ENCODE measurements at regions not wholly inside any gene's neighbourhood (a gene's known extent, or its start where the extent isn't known, plus 50 kb on each side); places are given as distances from the start of the nearest gene placed in this dataset.

DNA sequence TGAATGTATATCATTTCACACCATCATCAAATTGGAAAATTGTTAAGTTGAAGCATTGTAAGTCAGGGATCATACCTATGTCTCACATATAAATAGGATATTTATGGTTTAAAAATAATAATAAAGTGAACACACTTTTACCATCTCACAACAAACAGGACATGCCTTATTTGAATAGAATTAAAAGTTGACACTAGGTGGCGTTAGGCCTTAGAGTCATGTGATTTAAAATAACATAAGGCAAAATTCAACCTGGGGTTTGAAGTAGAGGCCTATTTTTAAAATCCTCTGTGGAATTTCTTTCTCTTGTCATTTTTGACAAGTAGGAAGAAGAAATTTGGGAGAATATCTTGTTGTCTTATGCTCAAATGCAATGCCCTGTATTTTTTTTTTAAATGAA is 184.7 kb upstream of the PCDH15 start:
- peak; percentile 57 for DNase-seq (ENCODE audit: low spot score)

GRCh38 chr10:54983255-54983654 is 182.2 kb upstream of the PCDH15 start:
- no peak for DNase-seq (ENCODE audit: low spot score)

- DNase-seq (ENCODE audit: low spot score), result no peak
These were observed 161.3 kb upstream of the PCDH15 start for GRCh38 chr10:54962134-54962900.

DNA sequence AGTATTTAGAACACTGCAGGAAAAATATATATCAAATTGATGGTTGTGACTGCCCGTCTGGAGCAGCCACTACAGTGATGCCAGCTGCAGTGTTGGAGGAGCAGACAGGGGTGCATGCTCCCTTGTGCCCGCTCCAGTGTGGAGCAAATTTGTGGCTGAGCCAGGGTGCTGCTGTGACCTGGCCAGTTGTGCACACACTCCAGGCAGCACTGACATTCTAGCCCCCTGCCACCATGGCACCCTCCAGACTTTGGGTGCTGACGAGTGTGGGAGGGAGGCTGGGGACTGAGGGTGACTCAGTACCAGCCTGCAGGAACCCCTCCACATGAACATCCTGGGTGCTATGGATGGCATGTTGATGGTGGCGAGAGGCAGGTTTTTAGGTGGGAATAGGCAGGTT is 160.0 kb upstream of the PCDH15 start:
- DNase-seq (ENCODE audit: low spot score), result no peak

- DNase-seq (ENCODE audit: low spot score), result no peak
These were observed 157.8 kb upstream of the PCDH15 start for GRCh38 chr10:54958844-54959243.

- DNase-seq (ENCODE audit: low spot score), result no peak
These were observed 146.6 kb upstream of the PCDH15 start for GRCh38 chr10:54947605-54948004.

DNA sequence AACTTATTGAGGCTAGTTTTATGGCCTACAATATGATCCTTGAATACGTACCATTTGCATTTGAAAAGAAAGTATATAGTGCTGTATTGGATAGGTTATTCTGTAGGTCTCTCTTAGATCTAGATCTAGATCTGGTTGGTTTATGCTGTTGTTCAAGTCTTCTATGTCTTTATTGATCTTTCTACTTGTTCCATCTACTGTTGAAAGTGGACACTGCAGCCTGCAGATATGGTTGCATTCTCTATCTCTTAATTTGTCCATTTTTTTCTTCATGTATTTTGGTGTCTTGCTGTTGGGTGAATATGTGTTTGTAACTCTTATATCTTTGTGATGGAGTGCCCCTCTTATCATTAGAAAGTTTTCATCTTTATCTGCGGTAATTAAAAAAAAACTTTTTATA is 139.4 kb upstream of the PCDH15 start:
- no peak for DNase-seq (ENCODE audit: low spot score)

- no peak for DNase-seq (ENCODE audit: low spot score)
These were observed 113.0 kb upstream of the PCDH15 start for GRCh38 chr10:54914049-54914448.

DNA sequence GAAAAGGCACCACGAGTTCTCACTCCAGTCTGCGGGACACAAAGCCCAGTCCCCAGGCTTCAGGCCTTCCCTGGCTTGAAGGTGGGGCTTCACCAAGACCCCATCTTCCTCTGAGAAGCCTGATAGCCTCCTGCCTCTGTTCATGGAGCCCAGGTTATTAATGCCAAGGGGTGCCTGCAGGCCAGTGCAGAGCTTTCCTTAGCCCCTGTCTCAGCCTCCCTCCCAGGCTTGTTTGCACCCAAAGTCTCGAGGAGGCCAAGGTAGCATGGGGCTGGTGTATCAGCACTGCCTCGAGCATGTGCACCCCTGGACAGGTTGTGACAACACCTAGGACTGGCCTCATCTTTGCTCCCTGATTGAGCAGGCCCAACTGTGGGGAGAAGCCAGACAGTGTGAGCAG is 108.1 kb upstream of the PCDH15 start:
- DNase-seq (ENCODE audit: low spot score), result no peak

DNA sequence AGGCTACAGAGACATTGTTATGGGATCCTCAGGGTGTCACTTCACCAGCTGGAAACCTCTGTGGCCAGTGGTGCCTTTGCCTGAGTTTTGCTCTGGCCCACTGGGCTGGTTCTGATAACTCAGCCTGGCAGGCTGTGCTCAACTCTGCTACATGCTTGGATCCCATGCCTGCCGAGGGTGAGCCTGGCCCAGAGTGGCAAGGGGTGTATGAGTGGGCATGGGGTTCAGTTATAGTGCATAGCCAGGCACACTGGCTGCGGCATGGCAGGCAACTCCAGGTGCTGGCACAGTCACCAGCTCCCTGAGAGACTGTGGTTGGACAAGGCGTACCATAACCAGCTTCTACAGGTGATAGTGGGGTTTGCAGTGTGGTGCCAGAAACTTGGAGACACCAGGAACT is 107.0 kb upstream of the PCDH15 start:
- no peak for DNase-seq (ENCODE audit: low spot score)

- no peak for DNase-seq (ENCODE audit: low spot score)
These were observed 105.9 kb upstream of the PCDH15 start for GRCh38 chr10:54906940-54907339.

GRCh38 chr10:54905578-54906192 is 104.7 kb upstream of the PCDH15 start:
- DNase-seq (ENCODE audit: low spot score), result no peak

- no peak for DNase-seq (ENCODE audit: low spot score)
These were observed 103.8 kb upstream of the PCDH15 start for GRCh38 chr10:54904833-54905232.

DNA sequence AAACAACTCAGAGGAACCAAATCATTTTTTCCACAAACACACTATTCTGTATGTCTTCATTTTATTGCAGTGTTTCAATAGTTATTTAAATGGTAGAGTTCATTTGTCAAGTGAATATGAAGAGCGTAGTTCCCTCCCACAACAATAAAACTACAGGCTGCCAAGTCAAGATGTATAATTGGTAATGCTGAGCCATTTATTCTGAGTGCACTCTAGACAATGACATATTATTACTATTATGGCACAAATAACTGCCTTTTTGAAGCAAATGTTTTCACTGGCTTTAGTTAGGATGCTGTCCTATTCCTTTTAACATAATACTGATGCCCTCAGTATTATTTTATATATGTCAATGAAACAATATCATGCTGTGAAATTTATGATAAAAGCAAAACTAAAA is 102.7 kb upstream of the PCDH15 start:
- DNase-seq (ENCODE audit: low spot score), result no peak

GRCh38 chr10:54900584-54900983 is 99.6 kb upstream of the PCDH15 start:
- no peak for DNase-seq (ENCODE audit: low spot score)

DNA sequence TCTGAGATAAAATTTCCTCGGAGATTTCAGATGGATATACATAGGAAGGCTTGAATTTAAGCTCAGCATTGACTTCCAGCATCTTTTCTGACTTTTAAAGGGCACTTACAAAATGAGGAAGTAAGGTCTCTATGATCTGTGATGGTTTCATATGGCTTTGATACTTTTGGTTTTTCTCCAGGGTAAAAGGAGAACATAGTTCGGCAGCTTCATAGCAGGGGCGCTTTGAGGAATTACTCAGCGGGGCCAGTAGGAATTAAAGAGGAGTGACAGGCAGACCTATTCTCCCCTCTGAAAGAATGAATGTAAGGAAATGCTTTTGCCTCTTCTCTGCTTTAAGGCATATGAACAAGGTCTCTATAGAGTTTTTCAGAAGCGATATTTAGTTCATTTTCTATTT is 80.0 kb upstream of the PCDH15 start:
- peak; percentile 8 for DNase-seq (ENCODE audit: low spot score)

DNA sequence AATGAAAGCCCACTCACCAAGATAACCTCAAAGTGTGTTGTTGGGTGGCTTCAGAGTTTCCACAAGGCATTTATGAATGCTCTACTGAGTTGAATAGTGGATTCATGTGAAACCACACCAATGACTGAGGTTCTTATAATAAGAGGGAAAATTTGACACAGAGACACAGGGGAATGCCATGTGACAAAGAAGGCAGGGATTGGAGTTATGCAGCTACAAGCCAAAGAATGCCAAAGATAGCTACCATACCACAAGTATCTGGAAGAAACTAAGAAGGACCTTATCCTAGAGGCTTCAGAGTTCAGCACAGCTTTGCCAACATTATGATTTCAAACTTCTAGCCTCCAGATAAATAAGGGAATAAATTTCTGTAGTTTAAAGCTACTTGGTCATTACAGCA is 68.0 kb upstream of the PCDH15 start:
- no peak for DNase-seq (ENCODE audit: low spot score)

- no peak for DNase-seq (ENCODE audit: low spot score)
These were observed 65.6 kb upstream of the PCDH15 start for GRCh38 chr10:54866666-54867065.

DNA sequence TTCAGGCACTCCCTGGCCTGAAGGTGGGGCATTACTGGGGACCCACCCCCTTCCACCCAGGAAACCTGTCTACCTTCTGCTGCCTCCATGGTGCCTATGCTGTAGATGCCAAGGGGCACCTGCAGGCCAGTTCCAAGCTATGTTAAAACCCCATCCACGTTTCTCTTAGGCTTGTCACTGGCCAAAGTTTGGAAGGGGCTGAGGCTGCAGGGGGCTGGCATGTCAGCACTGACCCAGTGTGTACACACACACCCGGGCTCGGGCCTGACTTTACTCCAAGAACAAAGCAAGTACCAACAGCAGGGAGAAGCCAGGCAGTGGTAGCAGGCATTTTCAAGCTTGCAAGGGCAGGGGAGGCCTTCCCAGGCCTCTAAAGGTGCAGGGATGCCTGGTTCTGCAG is 53.8 kb upstream of the PCDH15 start:
- DNase-seq (ENCODE audit: low spot score), result no peak

DNA sequence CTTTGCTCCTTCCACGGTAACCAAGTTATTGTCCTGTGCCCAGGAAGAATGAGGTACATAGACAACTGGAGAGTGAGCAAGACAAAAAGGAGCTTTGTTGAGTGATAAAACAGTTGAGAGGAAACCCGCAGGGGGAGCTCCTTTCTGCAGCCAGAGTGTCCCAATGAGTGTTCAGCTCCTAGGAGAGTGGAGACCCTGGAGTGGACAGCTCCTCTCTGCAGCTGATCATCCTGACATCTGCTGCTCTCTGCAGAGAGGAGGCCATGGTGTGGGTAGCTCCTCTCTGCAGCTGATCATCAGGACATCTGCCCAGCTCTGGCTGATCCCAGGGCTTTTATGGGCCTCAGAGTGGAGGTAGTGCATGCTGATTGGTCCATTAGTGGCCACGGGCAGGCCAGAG is 53.4 kb upstream of the PCDH15 start:
- DNase-seq (ENCODE audit: low spot score), result no peak

DNA sequence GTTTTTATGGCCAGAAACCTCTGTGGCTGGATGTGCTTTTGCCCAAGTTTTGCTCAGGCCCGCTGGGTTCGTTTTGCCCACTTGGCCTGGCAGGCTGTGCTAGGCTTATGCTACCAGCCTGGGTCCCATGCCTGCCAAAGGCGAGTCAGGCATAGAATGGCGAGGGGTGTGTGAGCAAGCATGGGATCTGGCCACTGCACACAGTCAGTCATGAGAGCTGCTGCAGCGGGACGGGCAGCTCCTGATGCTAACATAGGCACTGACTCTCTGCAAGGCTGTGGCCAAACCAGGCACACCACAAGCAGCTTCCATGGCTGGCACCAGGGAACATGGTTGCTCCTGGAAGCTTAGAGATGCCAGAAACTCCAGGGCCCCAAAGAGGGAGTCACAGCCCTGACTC is 52.9 kb upstream of the PCDH15 start:
- no peak for DNase-seq (ENCODE audit: low spot score)

Data from NAMALWA (cell line).